ENCODE measurements at regions not wholly inside any gene's neighbourhood (a gene's known extent, or its start where the extent isn't known, plus 50 kb on each side); places are given as distances from the start of the nearest gene placed in this dataset.

DNA sequence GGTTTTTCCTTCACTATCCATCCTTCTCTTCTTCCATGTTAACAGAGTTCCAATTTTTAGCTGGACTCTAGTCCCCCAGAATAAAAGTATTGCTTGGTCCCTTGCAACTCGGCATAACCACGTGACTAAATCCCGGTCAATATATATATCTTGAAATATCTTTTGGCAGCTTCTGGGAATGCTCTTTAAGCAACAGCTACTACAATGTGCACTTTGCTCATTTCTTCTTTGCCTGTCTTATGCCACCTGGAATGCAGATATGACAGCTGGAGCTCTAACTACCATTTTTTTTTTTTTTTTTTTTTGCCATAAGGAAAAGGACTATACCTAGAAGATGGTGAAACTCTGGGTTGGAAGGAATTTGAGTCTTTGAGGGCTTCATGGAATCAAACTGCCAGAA, 82.6 kb downstream of the GCNT4 start:
- TF ChIP-seq, protein P1, sequence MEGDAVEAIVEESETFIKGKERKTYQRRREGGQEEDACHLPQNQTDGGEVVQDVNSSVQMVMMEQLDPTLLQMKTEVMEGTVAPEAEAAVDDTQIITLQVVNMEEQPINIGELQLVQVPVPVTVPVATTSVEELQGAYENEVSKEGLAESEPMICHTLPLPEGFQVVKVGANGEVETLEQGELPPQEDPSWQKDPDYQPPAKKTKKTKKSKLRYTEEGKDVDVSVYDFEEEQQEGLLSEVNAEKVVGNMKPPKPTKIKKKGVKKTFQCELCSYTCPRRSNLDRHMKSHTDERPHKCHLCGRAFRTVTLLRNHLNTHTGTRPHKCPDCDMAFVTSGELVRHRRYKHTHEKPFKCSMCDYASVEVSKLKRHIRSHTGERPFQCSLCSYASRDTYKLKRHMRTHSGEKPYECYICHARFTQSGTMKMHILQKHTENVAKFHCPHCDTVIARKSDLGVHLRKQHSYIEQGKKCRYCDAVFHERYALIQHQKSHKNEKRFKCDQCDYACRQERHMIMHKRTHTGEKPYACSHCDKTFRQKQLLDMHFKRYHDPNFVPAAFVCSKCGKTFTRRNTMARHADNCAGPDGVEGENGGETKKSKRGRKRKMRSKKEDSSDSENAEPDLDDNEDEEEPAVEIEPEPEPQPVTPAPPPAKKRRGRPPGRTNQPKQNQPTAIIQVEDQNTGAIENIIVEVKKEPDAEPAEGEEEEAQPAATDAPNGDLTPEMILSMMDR (IDR thresholded peaks at IDR 0.05): no peak
- no peak for TF ChIP-seq ZFX (IDR thresholded peaks at IDR 0.05; ENCODE audit: borderline replicate concordance)
